ENCODE measurements at regions not wholly inside any gene's neighbourhood (a gene's known extent, or its start where the extent isn't known, plus 50 kb on each side); places are given as distances from the start of the nearest gene placed in this dataset.

- H3K4me3 Mint-ChIP-seq, result no peak overlapping the region
- TF ChIP-seq CTCF (conservative IDR thresholded peaks at IDR 0.05), result no peak
- DNase-seq (ENCODE audit: low read depth, low spot score), result no peak
- peaks cover 3% of the 10 kb centered on the region for H3K36me3 Mint-ChIP-seq (ENCODE audit: low read depth)
- H3K27me3 Mint-ChIP-seq (ENCODE audit: low read depth), result peaks cover 6% of the 10 kb centered on the region
- no peaks in the 10 kb centered on the region for H3K4me1 Mint-ChIP-seq
- peaks cover 12% of the 10 kb centered on the region for H3K9me3 Mint-ChIP-seq
- no peak overlapping the region for H3K27ac Mint-ChIP-seq (ENCODE audit: unreplicated experiment)
Observed at GRCh38 chr22:47539374-47539773, 776.9 kb downstream of the TBC1D22A start.

DNA sequence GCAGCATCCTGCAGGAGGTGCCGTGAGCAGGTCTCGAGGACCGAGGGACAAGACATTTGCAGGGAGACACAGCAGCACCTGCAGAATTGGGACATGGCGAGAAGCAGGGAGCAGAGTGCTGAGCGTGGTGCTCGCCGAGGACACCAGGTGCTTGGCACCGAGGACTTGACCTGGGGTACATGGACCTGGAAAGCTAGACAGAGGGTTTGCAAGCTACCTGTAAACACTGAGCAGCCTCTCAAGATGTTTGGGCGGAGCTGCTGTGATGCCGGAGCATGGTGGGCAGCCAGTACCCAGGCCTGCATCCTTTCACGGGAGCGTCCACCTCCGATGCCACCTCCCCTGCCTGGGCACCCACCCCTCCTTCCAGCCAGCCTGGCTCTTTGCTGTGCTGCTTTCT, 773.2 kb downstream of the TBC1D22A start:
- H3K27ac Mint-ChIP-seq (ENCODE audit: unreplicated experiment), result no peak overlapping the region
- H3K4me1 Mint-ChIP-seq, result no peaks in the 10 kb centered on the region
- no peak for TF ChIP-seq CTCF (conservative IDR thresholded peaks at IDR 0.05)
- no peaks in the 10 kb centered on the region for H3K36me3 Mint-ChIP-seq (ENCODE audit: low read depth)
- no peak for DNase-seq (ENCODE audit: low read depth, low spot score)
- H3K9me3 Mint-ChIP-seq, result peaks cover 9% of the 10 kb centered on the region
- H3K4me3 Mint-ChIP-seq, result no peak overlapping the region
- peaks cover 5% of the 10 kb centered on the region for H3K27me3 Mint-ChIP-seq (ENCODE audit: low read depth)

- Mint-ChIP-seq H3K27me3 (ENCODE audit: low read depth) (peaks cover 5% of the 10 kb centered on the region), H3K9me3 (peaks cover 9% of the 10 kb centered on the region), H3K36me3 (ENCODE audit: low read depth) (no peaks in the 10 kb centered on the region), H3K4me3 (no peak overlapping the region), H3K27ac (ENCODE audit: unreplicated experiment) (no peak overlapping the region), H3K4me1 (no peaks in the 10 kb centered on the region)
- TF ChIP-seq CTCF (conservative IDR thresholded peaks at IDR 0.05), result no peak
- no peak for DNase-seq (ENCODE audit: low read depth, low spot score)
Observed at GRCh38 chr22:47534804-47535410, 772.5 kb downstream of the TBC1D22A start.

- H3K36me3 Mint-ChIP-seq (ENCODE audit: low read depth), result no peaks in the 10 kb centered on the region
- H3K27me3 Mint-ChIP-seq (ENCODE audit: low read depth), result peaks cover 5% of the 10 kb centered on the region
- DNase-seq (ENCODE audit: low read depth, low spot score), result no peak
- no peak overlapping the region for H3K4me3 Mint-ChIP-seq
- H3K4me1 Mint-ChIP-seq, result no peaks in the 10 kb centered on the region
- H3K9me3 Mint-ChIP-seq, result peaks cover 9% of the 10 kb centered on the region
- no peak overlapping the region for H3K27ac Mint-ChIP-seq (ENCODE audit: unreplicated experiment)
- TF ChIP-seq CTCF (conservative IDR thresholded peaks at IDR 0.05), result no peak
Observed at GRCh38 chr22:47533961-47534803, 771.7 kb downstream of the TBC1D22A start.

- no peaks in the 10 kb centered on the region for H3K4me1 Mint-ChIP-seq
- no peak for DNase-seq (ENCODE audit: low read depth, low spot score)
- H3K27ac Mint-ChIP-seq (ENCODE audit: unreplicated experiment), result no peak overlapping the region
- no peak overlapping the region for H3K4me3 Mint-ChIP-seq
- no peaks in the 10 kb centered on the region for H3K27me3 Mint-ChIP-seq (ENCODE audit: low read depth)
- H3K9me3 Mint-ChIP-seq, result peaks cover 5% of the 10 kb centered on the region
- TF ChIP-seq CTCF (conservative IDR thresholded peaks at IDR 0.05), result no peak
- no peaks in the 10 kb centered on the region for H3K36me3 Mint-ChIP-seq (ENCODE audit: low read depth)
Observed at GRCh38 chr22:47517062-47517461, 754.6 kb downstream of the TBC1D22A start.

Data from neural crest cell (in vitro differentiated cells).